NT2/D1 (cell line): ENCODE measurements at regions not wholly inside any gene's neighbourhood (a gene's known extent, or its start where the extent isn't known, plus 50 kb on each side); places are given as distances from the start of the nearest gene placed in this dataset.
A peak's percentile ranks its signal among the peaks of the same experiment; 100 is the strongest.

Experiments used
- DNase-seq: peaks from one replicate; pipeline ENCODE4 v3.0.0-alpha.2; 2011; ENCODE audit warnings: low read depth, low spot score
- H3K27me3 ChIP-seq: 2 replicates; pipeline ENCODE4 v1.6.0; 2011; ENCODE audit warnings: mild to moderate bottlenecking; ENCODE audit not compliant: insufficient read length, insufficient read depth
- H3K36me3 ChIP-seq: 2 replicates; pipeline ENCODE4 v1.6.1; 2011; ENCODE audit warnings: mild to moderate bottlenecking, low read length, mixed read lengths; ENCODE audit not compliant: insufficient read depth, insufficient read length
- H3K4me1 ChIP-seq: 2 replicates; pipeline ENCODE4 v1.5.1; 2011; ENCODE audit not compliant: insufficient read depth, insufficient read length
- H3K4me3 ChIP-seq: 2 replicates; pipeline ENCODE4 v1.5.1; 2011; ENCODE audit warnings: low read depth; ENCODE audit not compliant: insufficient read length
- H3K9ac ChIP-seq: 2 replicates; pipeline ENCODE4 v1.6.0; 2011; ENCODE audit warnings: low read depth; ENCODE audit not compliant: insufficient read length
- H3K9me3 ChIP-seq: 2 replicates; pipeline ENCODE4 v1.5.1; 2011; ENCODE audit warnings: mild to moderate bottlenecking, low read length; ENCODE audit not compliant: insufficient read depth
- SUZ12 ChIP-seq: IDR thresholded peaks from 2 replicates; pipeline ENCODE4 v1.6.1; 2011; ENCODE audit not compliant: insufficient read length, insufficient read depth; ENCODE audit errors: extremely low read depth
- YY1 ChIP-seq: IDR thresholded peaks from 2 replicates; pipeline ENCODE4 v1.6.1; 2011; ENCODE audit not compliant: insufficient read length, insufficient read depth
- ZNF274 ChIP-seq: IDR thresholded peaks from 2 replicates; pipeline ENCODE4 v1.6.1; 2011; ENCODE audit warnings: mild to moderate bottlenecking, low read depth, low read length

DNA sequence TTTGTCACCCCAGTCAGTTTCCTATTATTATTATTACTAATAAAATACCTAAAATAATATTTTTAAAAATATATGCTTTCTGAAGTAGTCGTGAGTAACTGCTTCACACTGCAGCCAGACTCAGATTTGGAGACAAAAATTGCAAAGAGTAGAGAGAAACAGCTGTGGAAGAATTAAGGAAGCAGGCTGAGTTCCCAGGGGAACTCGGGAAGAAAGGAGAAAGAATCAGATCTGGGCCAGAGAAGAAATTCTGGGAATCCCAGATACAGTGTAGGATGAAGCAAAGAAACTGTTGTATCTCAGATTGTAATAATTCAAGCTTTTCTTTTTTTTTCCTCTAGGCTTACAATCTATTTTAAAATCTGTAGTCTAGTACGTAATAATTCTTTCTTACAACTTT, 182.3 kb downstream of the FTCDNL1 start:
- Histone ChIP-seq H3K4me1 (no peaks in the 10 kb centered on the region), H3K9ac (no peak overlapping the region), H3K9me3 (no peaks in the 10 kb centered on the region), H3K36me3 (no peaks in the 10 kb centered on the region), H3K4me3 (no peak overlapping the region), H3K27me3 (no peaks in the 10 kb centered on the region)
- no peak for DNase-seq
- TF ChIP-seq YY1 (no peak), SUZ12 (no peak), ZNF274 (no peak)

- peak; percentile 6 for DNase-seq
Measured at GRCh38 chr2:199663157-199663556, 187.8 kb downstream of the FTCDNL1 start.

GRCh38 chr2:199662255-199662654, 188.7 kb downstream of the FTCDNL1 start:
- no peak for DNase-seq
- TF ChIP-seq ZNF274: no peak
- no peak for TF ChIP-seq YY1
- no peak for TF ChIP-seq SUZ12
- no peaks in the 10 kb centered on the region for H3K27me3 ChIP-seq
- no peaks in the 10 kb centered on the region for H3K4me1 ChIP-seq
- H3K9me3 ChIP-seq: no peaks in the 10 kb centered on the region; the same call in 1 of the 2 replicates
- no peak overlapping the region for H3K9ac ChIP-seq
- H3K36me3 ChIP-seq: no peaks in the 10 kb centered on the region
- no peak overlapping the region for H3K4me3 ChIP-seq

More at GRCh38 chr2:199663157-199663556, 187.8 kb downstream of the FTCDNL1 start:
- Histone ChIP-seq H3K9ac (no peak overlapping the region), H3K27me3 (no peaks in the 10 kb centered on the region), H3K4me3 (no peak overlapping the region), H3K36me3 (no peaks in the 10 kb centered on the region), H3K9me3 (no peaks in the 10 kb centered on the region; the same call in 1 of the 2 replicates), H3K4me1 (no peaks in the 10 kb centered on the region)
- no peak for TF ChIP-seq YY1
- TF ChIP-seq ZNF274: no peak
- no peak for TF ChIP-seq SUZ12

GRCh38 chr2:199660167-199660566, 190.8 kb downstream of the FTCDNL1 start:
- no peaks in the 10 kb centered on the region; the same call in none of the 2 replicates for H3K9me3 ChIP-seq
- no peaks in the 10 kb centered on the region for H3K27me3 ChIP-seq
- no peaks in the 10 kb centered on the region for H3K4me1 ChIP-seq
- no peak overlapping the region for H3K4me3 ChIP-seq
- no peak for DNase-seq
- no peak overlapping the region for H3K9ac ChIP-seq
- TF ChIP-seq ZNF274 (no peak), SUZ12 (no peak), YY1 (no peak)
- H3K36me3 ChIP-seq: no peaks in the 10 kb centered on the region

DNA sequence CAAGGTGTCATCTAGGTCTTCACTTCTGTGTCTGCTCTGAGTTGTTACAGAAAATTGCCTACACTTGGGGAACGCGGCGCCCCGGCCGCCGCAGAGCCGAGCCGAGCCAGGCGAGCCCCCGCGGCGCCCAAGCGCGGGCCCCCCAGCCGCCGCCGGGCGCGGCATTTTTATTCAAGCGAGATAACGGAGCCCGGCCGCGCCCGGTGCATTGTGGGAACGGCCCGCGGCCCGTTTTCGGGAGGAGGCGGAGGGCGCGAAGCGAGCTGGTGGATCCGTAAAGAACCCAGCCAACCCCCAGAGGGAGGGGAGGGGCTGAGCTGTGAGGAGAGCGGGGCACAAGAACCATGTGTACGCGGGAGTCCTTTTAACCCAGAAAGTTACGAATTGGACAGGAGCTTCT, 191.8 kb downstream of the FTCDNL1 start:
- DNase-seq: peak; percentile 42
- no peak for TF ChIP-seq ZNF274
- no peak for TF ChIP-seq YY1
- no peak for TF ChIP-seq SUZ12
- Histone ChIP-seq H3K9ac (peak overlapping the region; percentile 43), H3K27me3 (no peaks in the 10 kb centered on the region), H3K36me3 (no peaks in the 10 kb centered on the region), H3K4me1 (no peaks in the 10 kb centered on the region), H3K9me3 (peaks cover 5% of the 10 kb centered on the region), H3K4me3 (peak overlapping the region; percentile 15)

DNA sequence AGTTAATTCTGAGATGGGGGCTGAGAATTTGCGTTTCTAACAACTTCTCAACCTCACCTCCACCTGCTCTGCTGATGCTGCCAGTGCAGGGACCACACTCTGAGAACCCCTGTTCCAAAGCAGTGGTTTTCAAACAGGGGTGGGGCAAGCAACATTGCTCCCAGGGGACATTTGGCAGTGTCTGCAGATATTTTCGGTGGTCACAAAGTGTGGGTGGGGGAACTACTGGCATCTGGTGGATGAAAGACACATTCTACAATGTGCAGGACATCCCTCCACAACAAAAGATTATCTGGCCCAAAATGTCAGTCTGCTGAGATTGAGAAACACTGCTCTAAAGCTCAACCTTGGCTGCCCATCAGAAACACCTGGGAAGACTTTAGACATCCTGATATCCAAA, 188.7 kb upstream of the SATB2 start:
- Histone ChIP-seq H3K9me3 (no peaks in the 10 kb centered on the region), H3K9ac (no peak overlapping the region), H3K4me1 (no peaks in the 10 kb centered on the region), H3K36me3 (no peaks in the 10 kb centered on the region), H3K27me3 (no peaks in the 10 kb centered on the region), H3K4me3 (no peak overlapping the region)
- TF ChIP-seq ZNF274 (no peak), SUZ12 (no peak), YY1 (no peak)
- no peak for DNase-seq

DNA sequence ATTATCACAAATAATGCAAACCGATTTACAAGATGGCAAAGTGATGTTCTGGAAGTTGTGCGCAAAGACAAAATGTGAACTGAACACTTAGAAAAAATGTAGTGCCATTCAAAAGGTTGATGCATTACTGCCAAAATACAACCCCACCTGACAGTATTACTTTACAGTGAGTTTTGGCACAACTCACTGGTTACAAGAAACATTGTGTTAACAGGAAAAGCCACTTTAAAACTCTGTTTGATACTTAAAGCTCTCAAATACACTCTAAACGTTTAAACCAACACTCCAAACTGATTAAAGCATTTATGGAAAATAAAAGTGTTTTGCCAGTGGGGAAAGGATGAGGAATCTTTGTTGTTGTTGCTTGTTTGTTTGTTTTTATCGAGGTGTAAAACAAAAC, 173.4 kb upstream of the SATB2 start:
- DNase-seq: no peak
- H3K4me1 ChIP-seq: peaks cover 3% of the 10 kb centered on the region
- H3K36me3 ChIP-seq: no peaks in the 10 kb centered on the region
- no peak overlapping the region for H3K9ac ChIP-seq
- no peak overlapping the region for H3K4me3 ChIP-seq
- no peaks in the 10 kb centered on the region for H3K9me3 ChIP-seq
- no peaks in the 10 kb centered on the region for H3K27me3 ChIP-seq
- TF ChIP-seq ZNF274: no peak
- TF ChIP-seq YY1: no peak
- TF ChIP-seq SUZ12: no peak

GRCh38 chr2:199629301-199629700, 171.6 kb upstream of the SATB2 start:
- Histone ChIP-seq H3K27me3 (no peaks in the 10 kb centered on the region), H3K4me3 (no peak overlapping the region), H3K9me3 (no peaks in the 10 kb centered on the region), H3K9ac (no peak overlapping the region), H3K4me1 (peaks cover 3% of the 10 kb centered on the region), H3K36me3 (no peaks in the 10 kb centered on the region)
- TF ChIP-seq SUZ12 (no peak), YY1 (no peak), ZNF274 (no peak)
- no peak for DNase-seq
